IMR-90 (cell line): ENCODE measurements at regions not wholly inside any gene's neighbourhood (a gene's known extent, or its start where the extent isn't known, plus 50 kb on each side); places are given as distances from the start of the nearest gene placed in this dataset.
"Not testable (repeated sequence)": the region's sequence is repeated elsewhere in the genome, so short reads cannot be mapped to it uniquely, and the experiment has no call there.

ENCODE experiments used
- ATAC-seq: fragments of 200-7000 bp; cut with Tn5 transposase; 2 replicates; pipeline ENCODE4 v1.9.1; 2020; ENCODE audit warnings: low read depth, mild to moderate bottlenecking, moderate library complexity
- BruUV-seq: library from RNA; stranded (reverse); fragments of 400-500 nt; replicated peaks from 2 replicates; lab custom pipeline; 2021; lab: Mats Ljungman, UMichigan
- CTCF ChIA-PET: fragments of 300-600 bp; formaldehyde crosslinking; extraction: SDS; loops from one replicate; lab custom pipeline; 2021; ENCODE audit warnings: antibody characterized with exemption; lab: Yijun Ruan, JAX
- POLR2A ChIA-PET: fragments of 300-600 bp; sonication (Branson Sonifier 250); formaldehyde crosslinking; loops from one replicate; lab custom pipeline; 2022; ENCODE audit warnings: antibody characterized with exemption; ENCODE audit not compliant: unreplicated experiment; lab: Charles Lee
- DNase-seq: peaks from one replicate; pipeline ENCODE4 v3.0.0; 2013
- H2AFZ ChIP-seq: replicated peaks from 2 replicates; pipeline ENCODE3; 2013; ENCODE audit warnings: low read length, mild to moderate bottlenecking; ENCODE audit not compliant: poor library complexity
- H2AK5ac ChIP-seq: 2 replicates; pipeline ENCODE4 v1.6.1; 2013; ENCODE audit warnings: low read depth, low read length, inconsistent platforms
- H2AK9ac ChIP-seq: replicated peaks from 2 replicates; pipeline ENCODE3; 2013; ENCODE audit warnings: mild to moderate bottlenecking, low read depth, low read length, moderate library complexity; ENCODE audit not compliant: poor library complexity
- H2BK120ac ChIP-seq: 2 replicates; pipeline ENCODE4 v1.6.1; 2013; ENCODE audit warnings: low read depth, low read length, inconsistent platforms
- H2BK15ac ChIP-seq: 3 replicates; pipeline ENCODE4 v1.6.1; 2013; ENCODE audit warnings: low read depth, low read length, inconsistent platforms
- H2BK20ac ChIP-seq: 2 replicates; pipeline ENCODE4 v1.6.1; 2013; ENCODE audit warnings: low read depth, mild to moderate bottlenecking, inconsistent platforms, low read length, moderate library complexity
- H2BK5ac ChIP-seq: 2 replicates; pipeline ENCODE4 v1.6.1; 2013; ENCODE audit warnings: mild to moderate bottlenecking, low read depth, low read length, inconsistent platforms; ENCODE audit not compliant: poor library complexity, severe bottlenecking
- H3K14ac ChIP-seq: replicated peaks from 2 replicates; pipeline ENCODE4 v1.6.1; 2013; ENCODE audit warnings: low read depth, low read length, inconsistent platforms
- H3K18ac ChIP-seq: 2 replicates; pipeline ENCODE4 v1.6.1; 2013; ENCODE audit warnings: low read depth, low read length, control low read depth
- H3K23ac ChIP-seq: 2 replicates; pipeline ENCODE4 v1.6.1; 2013; ENCODE audit warnings: low read depth, low read length, inconsistent platforms
- H3K27ac ChIP-seq: 2 replicates; pipeline ENCODE4 v1.5.1; 2013; ENCODE audit warnings: mild to moderate bottlenecking, control low read depth, low read length; ENCODE audit not compliant: insufficient read depth
- H3K27me3 ChIP-seq: 2 replicates; pipeline ENCODE4 v1.6.1; 2013; ENCODE audit warnings: low read length; ENCODE audit not compliant: control insufficient read depth, insufficient read depth
- H3K36me3 ChIP-seq: 2 replicates; pipeline ENCODE4 v1.6.1; 2013; ENCODE audit warnings: low read length, mixed read lengths; ENCODE audit not compliant: control insufficient read depth, insufficient read depth
- H3K4ac ChIP-seq: 2 replicates; pipeline ENCODE4 v1.6.1; 2013; ENCODE audit warnings: low read depth, low read length, inconsistent platforms
- H3K4me1 ChIP-seq: 2 replicates; pipeline ENCODE4 v1.6.1; 2013; ENCODE audit warnings: low read length, mixed read lengths; ENCODE audit not compliant: control insufficient read depth, insufficient read depth
- H3K4me2 ChIP-seq: 2 replicates; pipeline ENCODE4 v1.6.1; 2013; ENCODE audit warnings: low read depth, mild to moderate bottlenecking, control low read depth, low read length, moderate library complexity
- H3K4me3 ChIP-seq: 2 replicates; pipeline ENCODE4 v1.5.1; 2013; ENCODE audit warnings: low read depth, mild to moderate bottlenecking, control low read depth, low read length, moderate library complexity; ENCODE audit not compliant: insufficient read depth
- H3K56ac ChIP-seq: 2 replicates; pipeline ENCODE4 v1.6.1; 2013; ENCODE audit warnings: low read length, inconsistent platforms; ENCODE audit not compliant: insufficient read depth; ENCODE audit errors: extremely low read depth
- H3K79me1 ChIP-seq, 2 experiments: 2 replicates each; pipeline ENCODE4 v1.6.1; 2013; ENCODE audit warnings: low read length in 2 of 2, inconsistent platforms in 1 of 2, low read depth in 1 of 2
- H3K9ac ChIP-seq: 2 replicates; pipeline ENCODE4 v1.6.1; 2013; ENCODE audit warnings: low read depth, low read length, control low read depth
- H3K9me1 ChIP-seq: 2 replicates; pipeline ENCODE4 v1.6.1; 2013; ENCODE audit warnings: low read length, inconsistent platforms; ENCODE audit not compliant: insufficient read depth
- H3K9me3 ChIP-seq: 2 replicates; pipeline ENCODE4 v1.6.1; 2013; ENCODE audit warnings: low read length; ENCODE audit not compliant: control insufficient read depth, insufficient read depth
- H4K20me1 ChIP-seq: 2 replicates; pipeline ENCODE4 v1.6.1; 2013; ENCODE audit warnings: low read length, inconsistent platforms; ENCODE audit not compliant: insufficient read depth
- H4K5ac ChIP-seq: 2 replicates; pipeline ENCODE4 v1.6.1; 2013; ENCODE audit warnings: mild to moderate bottlenecking, low read depth, low read length, control low read depth
- H4K8ac ChIP-seq, 2 experiments: 2 replicates each; pipeline ENCODE4 v1.6.1; 2013; ENCODE audit warnings: low read depth in 2 of 2, low read length in 2 of 2, control low read depth in 1 of 2, inconsistent platforms in 1 of 2
- H4K91ac ChIP-seq: 2 replicates; pipeline ENCODE4 v1.6.1; 2013; ENCODE audit warnings: low read depth, low read length, inconsistent platforms; ENCODE audit not compliant: insufficient read depth
- WGBS, 2 experiments: methylation state at CpG; one replicate each; pipeline versions ENCODE4 v1.1.5 to v1.1.7; 2013; ENCODE audit warnings: missing lambda C conversion rate in 2 of 2; ENCODE audit not compliant: insufficient read length in 1 of 2; ENCODE audit errors: extremely low coverage in 2 of 2; 5-methylcytosine and 5-hydroxymethylcytosine counted together
- dilution Hi-C: fragments of 300-500 bp; cut with HindIII; formaldehyde crosslinking; loops from one replicate; pipeline ENCODE4 v1.14.3; 2018; ENCODE audit warnings: low sequenced_read_pairs; ENCODE audit not compliant: unreplicated experiment
- in situ Hi-C: fragments of 300-500 bp; cut with MboI; formaldehyde crosslinking; loops from 3 replicates; pipeline ENCODE4 v1.14.3; 2019; ENCODE audit warnings: low sequenced_read_pairs, inconsistent platforms, mixed read lengths
- intact Hi-C: fragments of 100-400 bp; cut with micrococcal nuclease; formaldehyde crosslinking; loops from 2 replicates; pipeline ENCODE4 v1.10.0; 2022

GRCh38 chr2:87505909-87506308 lies 242.0 kb upstream of the PLGLB2 start:
- H2BK20ac ChIP-seq, dilution Hi-C loops: not testable (repeated sequence)

DNA sequence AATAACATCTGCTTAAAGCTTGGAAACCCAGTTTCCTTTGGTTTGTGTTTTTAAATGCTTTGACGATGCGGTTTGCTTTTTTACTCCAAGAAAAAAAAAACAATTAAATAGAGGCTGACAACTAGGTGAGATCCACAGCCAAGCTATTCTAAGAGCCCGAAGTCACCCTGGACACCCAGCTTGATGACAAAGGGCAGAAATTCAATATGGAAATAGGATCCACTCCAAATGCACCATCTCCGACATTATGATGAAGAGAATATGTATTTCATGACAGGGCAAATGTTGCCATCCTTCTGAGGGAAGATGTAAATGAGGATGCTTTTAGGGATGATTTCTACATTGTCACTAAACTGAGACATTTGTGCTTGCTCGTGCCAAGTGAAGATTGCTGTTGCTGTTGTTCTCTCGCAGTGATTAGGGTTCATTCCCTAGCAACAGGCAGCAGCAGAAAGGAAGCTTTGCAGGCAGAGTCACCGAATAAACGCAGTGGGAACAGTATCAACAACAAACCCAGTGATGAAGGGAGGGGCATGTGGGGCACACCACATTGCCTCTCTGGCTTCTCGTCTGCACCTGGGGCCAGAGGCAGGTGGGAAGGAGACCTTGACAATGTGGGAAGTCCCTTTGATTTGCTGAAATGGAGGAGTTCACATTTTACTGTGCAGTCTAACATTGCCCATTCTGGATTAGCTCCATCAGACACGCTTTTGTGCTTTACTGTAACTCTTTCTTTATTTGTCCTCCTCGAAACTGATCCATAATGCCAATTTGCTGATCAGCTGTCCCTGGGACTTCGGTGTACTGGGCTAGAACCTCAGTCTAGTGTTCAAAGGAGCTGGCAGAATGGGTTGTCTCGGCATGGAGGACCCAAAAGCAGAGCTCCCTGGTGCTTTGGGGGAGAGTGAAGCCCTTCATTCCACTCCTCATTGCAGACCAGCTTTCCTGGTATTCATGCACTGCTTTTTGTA lies 240.2 kb upstream of the PLGLB2 start:
- dilution Hi-C loops, result not testable (repeated sequence)
- peak; percentile 47 for ATAC-seq

More at GRCh38 chr2:87505909-87506308, 242.0 kb upstream of the PLGLB2 start:
- H4K8ac ChIP-seq, H4K91ac ChIP-seq, H3K9ac ChIP-seq, H3K79me1 ChIP-seq, H3K4ac ChIP-seq, H3K4me1 ChIP-seq, ATAC-seq, H3K9me3 ChIP-seq, BruUV-seq, H3K9me1 ChIP-seq, H3K14ac ChIP-seq, POLR2A ChIA-PET, H3K27me3 ChIP-seq, in situ Hi-C loops, DNase-seq, H3K23ac ChIP-seq, H3K4me3 ChIP-seq, CTCF ChIA-PET, H4K5ac ChIP-seq, H3K56ac ChIP-seq, H3K36me3 ChIP-seq, intact Hi-C loops, H2AK9ac ChIP-seq, H2AK5ac ChIP-seq, H3K27ac ChIP-seq, H2BK5ac ChIP-seq, H3K18ac ChIP-seq, H3K4me2 ChIP-seq, H2BK120ac ChIP-seq, H2BK15ac ChIP-seq, H2AFZ ChIP-seq: not testable (repeated sequence)
- WGBS, 2 experiments, result no CpG with 5 or more reads among the region's 3 CpGs
- H4K20me1 ChIP-seq, result peaks cover 28% of the 10 kb centered on the region

More for the DNA sequence above, 240.2 kb upstream of the PLGLB2 start:
- WGBS, 2 experiments, result no CpG with 5 or more reads among the region's 13 CpGs
- H3K4me3 ChIP-seq, POLR2A ChIA-PET, H3K23ac ChIP-seq, CTCF ChIA-PET, H3K4me2 ChIP-seq, H2AK5ac ChIP-seq, H3K4me1 ChIP-seq, H2AK9ac ChIP-seq, H4K8ac ChIP-seq, H2AFZ ChIP-seq, H2BK20ac ChIP-seq, H3K9me3 ChIP-seq, H3K79me1 ChIP-seq, H3K36me3 ChIP-seq, H2BK15ac ChIP-seq, DNase-seq, H3K9me1 ChIP-seq, intact Hi-C loops, H2BK5ac ChIP-seq, H3K27ac ChIP-seq, in situ Hi-C loops, H3K4ac ChIP-seq, H3K14ac ChIP-seq, H3K56ac ChIP-seq, H4K5ac ChIP-seq, H3K27me3 ChIP-seq, BruUV-seq, H2BK120ac ChIP-seq, H3K18ac ChIP-seq, H4K91ac ChIP-seq, H3K9ac ChIP-seq: not testable (repeated sequence)
- H4K20me1 ChIP-seq, result peaks cover 23% of the 10 kb centered on the region
